Gastrocnemius medialis (tissue), 4 donors: ENCODE measurements at regions not wholly inside any gene's neighbourhood (a gene's known extent, or its start where the extent isn't known, plus 50 kb on each side); places are given as distances from the start of the nearest gene placed in this dataset.

Experiments
- ATAC-seq, 2 donors: fragments of 150-250 bp; one replicate each; pipeline ENCODE4 v1.9.1; 2016
- DNase-seq, 2 donors: peaks; one replicate each; pipeline ENCODE4 v3.0.0-alpha.2; 2019
- H3K27ac ChIP-seq, 4 donors: fragments of 200-600 bp; sonication (generic); 1 replicate in 1 of 4; 2 replicates in 3 of 4; pipeline ENCODE4 v1.5.1; 2016 to 2018; ENCODE audit warnings: mild to moderate bottlenecking in 2 of 4, moderate library complexity in 1 of 4
- H3K27me3 ChIP-seq, 3 donors: fragments of 200-600 bp; sonication (generic) in 2 of 3; 1 replicate in 1 of 3; 2 replicates in 2 of 3; pipeline versions ENCODE4 v1.5.1 to v1.6.0; 2016 to 2019; ENCODE audit warnings: mild to moderate bottlenecking in 1 of 3, moderate library complexity in 1 of 3
- H3K36me3 ChIP-seq, 2 donors: fragments of 200-600 bp; sonication (generic) in 1 of 2; one replicate each; pipeline ENCODE4 v1.5.1; 2017 to 2018
- H3K4me1 ChIP-seq, 2 donors: fragments of 200-600 bp; sonication (generic) in 1 of 2; one replicate each; pipeline ENCODE4 v1.5.1; 2016 to 2017; ENCODE audit warnings: mild to moderate bottlenecking in 2 of 2
- H3K4me3 ChIP-seq, 4 donors: fragments of 200-600 bp; sonication (generic) in 3 of 4; 1 replicate in 1 of 4; 2 replicates in 3 of 4; pipeline ENCODE4 v1.5.1; 2016 to 2019; ENCODE audit warnings: mild to moderate bottlenecking in 2 of 4
- H3K9me3 ChIP-seq, 3 donors: fragments of 200-600 bp; sonication (generic) in 2 of 3; 1 replicate in 1 of 3; 2 replicates in 2 of 3; pipeline ENCODE4 v1.5.1; 2016 to 2019
- CTCF ChIP-seq, 5 experiments: fragments of 450-650 bp in 3 of 5; fragments of 200-600 bp in 2 of 5; sonication (generic) in 2 of 5; IDR thresholded peaks in 4 of 5; conservative IDR thresholded peaks in 1 of 5; 1 replicate in 4 of 5; 2 replicates in 1 of 5; pipeline ENCODE4 v1.5.1; 2016 to 2019; ENCODE audit warnings: antibody characterized with exemption in 5 of 5, mild to moderate bottlenecking in 3 of 5, moderate library complexity in 3 of 5
- POLR2A ChIP-seq, 2 donors: fragments of 450-650 bp; IDR thresholded peaks; one replicate each; pipeline ENCODE4 v1.6.1; 2017; ENCODE audit warnings: antibody characterized with exemption in 2 of 2, mild to moderate bottlenecking in 2 of 2, moderate library complexity in 2 of 2
- in situ Hi-C, 4 donors: fragments of 200-750 bp; cut with MboI; loops; one replicate each; pipeline versions ENCODE4 v1.15.0 to v1.8.0; 2017; ENCODE audit warnings: low sequenced_read_pairs in 4 of 4
- intact Hi-C: fragments of 100-400 bp; cut with DNase I; formaldehyde crosslinking; loops from one replicate; pipeline ENCODE4 v1.15.1; 2023; ENCODE audit warnings: low total_unique reads

DNA sequence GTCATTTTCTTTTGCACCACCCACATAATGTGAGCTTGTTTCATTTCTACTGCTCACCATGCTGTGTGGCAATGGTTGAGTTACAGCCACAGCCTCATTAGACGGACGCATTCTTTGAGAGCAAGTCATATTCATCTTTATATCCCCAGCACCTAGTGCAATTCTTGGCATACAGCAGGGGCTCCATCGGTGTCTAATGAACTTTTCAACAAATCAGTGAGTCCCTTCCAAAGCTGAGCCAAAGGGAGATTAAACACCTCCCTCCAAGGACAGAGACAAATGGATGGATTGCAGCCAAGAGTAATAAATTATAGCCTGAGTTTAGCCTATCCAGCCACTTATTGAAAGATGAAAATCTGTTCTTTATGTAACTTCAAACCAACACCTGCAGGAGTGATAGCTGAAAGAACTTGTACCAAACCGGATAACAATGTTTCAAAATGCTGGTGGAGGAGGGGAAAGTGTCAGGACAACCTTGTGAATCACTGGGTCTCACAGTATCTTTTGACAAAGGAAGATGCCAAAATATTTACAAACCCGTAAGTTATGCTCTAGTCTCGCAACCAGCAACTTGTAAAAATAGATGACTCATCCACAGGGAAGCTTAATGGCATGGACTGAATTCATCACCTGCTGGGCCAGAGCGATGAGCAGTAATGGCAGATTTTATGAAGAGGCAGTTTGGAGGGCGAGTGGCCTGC is 139.0 kb downstream of the PXDC1 start:
- Histone ChIP-seq H3K4me1 (peaks cover 0 to 4% of the 10 kb centered on the region in 2 donors), H3K27me3 (peaks cover 0 to 6% (median 0%) of the 10 kb centered on the region in 3 donors), H3K4me3 (no peak overlapping the region), H3K9me3 (no peaks in the 10 kb centered on the region), H3K27ac (no peak overlapping the region), H3K36me3 (no peaks in the 10 kb centered on the region)
- ATAC-seq (peak; percentile 91 to 92), DNase-seq (peak in 1 of 2 donors; percentile 35)
- intact Hi-C loops = no loop called here
- in situ Hi-C loops = no loop called here
- TF ChIP-seq CTCF (IDR thresholded peaks at IDR 0.05 in 4 of 5, conservative IDR thresholded peaks at IDR 0.05 in 1 of 5) (no peak), POLR2A (IDR thresholded peaks at IDR 0.05) (no peak)

- no peak overlapping the region for H3K4me3 ChIP-seq
- intact Hi-C loops (no loop called here), in situ Hi-C loops (no loop called here)
- H3K4me1 ChIP-seq = peaks cover 0 to 4% of the 10 kb centered on the region in 2 donors
- H3K36me3 ChIP-seq = no peaks in the 10 kb centered on the region
- ATAC-seq (no peak), DNase-seq (no peak)
- H3K27me3 ChIP-seq = no peaks in the 10 kb centered on the region
- TF ChIP-seq CTCF (IDR thresholded peaks at IDR 0.05 in 4 of 5, conservative IDR thresholded peaks at IDR 0.05 in 1 of 5) = no peak
- no peaks in the 10 kb centered on the region for H3K9me3 ChIP-seq
- H3K27ac ChIP-seq = no peak overlapping the region
Observed at GRCh38 chr6:3610921-3611320, 140.6 kb downstream of the PXDC1 start.

DNA sequence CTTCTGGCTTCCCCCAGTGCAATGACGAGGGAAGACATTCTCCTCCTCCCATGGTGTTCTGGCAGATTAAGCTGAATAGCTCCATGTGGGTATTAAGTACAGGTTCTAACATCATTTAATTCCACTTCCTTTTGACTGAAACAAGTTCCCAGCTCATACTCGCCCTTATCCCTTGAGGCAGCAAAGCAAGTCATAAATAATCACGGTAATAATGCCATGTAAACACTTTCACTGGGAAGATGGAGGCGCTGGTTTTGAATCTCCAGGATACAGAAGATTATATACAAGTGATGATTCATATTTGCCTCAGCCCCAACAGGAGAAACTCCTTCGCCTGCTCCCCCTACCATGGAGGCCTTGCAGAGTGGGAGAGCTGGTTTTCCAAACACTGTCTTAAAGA is 141.3 kb downstream of the PXDC1 start:
- in situ Hi-C loops = no loop called here
- Histone ChIP-seq H3K9me3 (no peaks in the 10 kb centered on the region), H3K4me1 (peaks cover 0 to 4% of the 10 kb centered on the region in 2 donors), H3K27ac (no peak overlapping the region), H3K4me3 (no peak overlapping the region), H3K27me3 (no peaks in the 10 kb centered on the region), H3K36me3 (no peaks in the 10 kb centered on the region)
- TF ChIP-seq POLR2A (IDR thresholded peaks at IDR 0.05) = no peak
- no peak for TF ChIP-seq CTCF (IDR thresholded peaks at IDR 0.05 in 4 of 5, conservative IDR thresholded peaks at IDR 0.05 in 1 of 5)
- DNase-seq (no peak), ATAC-seq (no peak)
- intact Hi-C loops = no loop called here

GRCh38 chr6:3609388-3609787 is 142.1 kb downstream of the PXDC1 start:
- no peak for ATAC-seq
- no peak overlapping the region for H3K4me3 ChIP-seq
- intact Hi-C loops = no loop called here

More at GRCh38 chr6:3609388-3609787, 142.1 kb downstream of the PXDC1 start:
- TF ChIP-seq CTCF (IDR thresholded peaks at IDR 0.05 in 4 of 5, conservative IDR thresholded peaks at IDR 0.05 in 1 of 5) (no peak), POLR2A (IDR thresholded peaks at IDR 0.05) (no peak)
- in situ Hi-C loops = no loop called here
- Histone ChIP-seq H3K27me3 (no peaks in the 10 kb centered on the region), H3K9me3 (no peaks in the 10 kb centered on the region), H3K4me1 (peaks cover 0 to 4% of the 10 kb centered on the region in 2 donors), H3K36me3 (no peaks in the 10 kb centered on the region), H3K27ac (no peak overlapping the region)
- DNase-seq = no peak
